Left kidney (tissue), 1 donor: ENCODE measurements at regions not wholly inside any gene's neighbourhood (a gene's known extent, or its start where the extent isn't known, plus 50 kb on each side); places are given as distances from the start of the nearest gene placed in this dataset.

ENCODE experiments used
- DNase-seq: peaks from one replicate; pipeline ENCODE4 v3.0.0-alpha.2; 2013

GRCh38 chr14:98638366-98638765 lies 633.6 kb downstream of the BCL11B start:
- DNase-seq: no peak

DNA sequence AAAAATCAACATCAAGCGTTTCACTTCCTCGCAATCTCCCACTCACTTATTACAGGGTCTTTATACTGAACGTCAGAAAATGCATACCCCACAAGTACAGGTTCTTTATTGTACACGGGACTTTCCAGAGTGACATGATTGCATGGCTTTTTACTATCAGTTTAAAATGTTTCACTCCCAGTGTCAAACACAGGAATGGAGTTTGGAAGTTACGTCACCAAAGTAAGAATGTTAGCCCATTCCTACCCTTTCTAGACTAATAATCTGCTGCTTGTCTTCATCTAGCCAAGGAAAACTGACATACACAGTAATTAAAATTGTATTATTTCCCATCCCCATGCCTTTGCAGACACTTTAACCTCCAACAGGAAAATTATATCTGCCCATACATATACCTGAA lies 624.2 kb downstream of the BCL11B start:
- no peak for DNase-seq

- no peak for DNase-seq
These were observed 621.0 kb downstream of the BCL11B start for GRCh38 chr14:98651037-98651436.

GRCh38 chr14:98665007-98665406 lies 607.0 kb downstream of the BCL11B start:
- DNase-seq: no peak

GRCh38 chr14:98666545-98666944 lies 605.5 kb downstream of the BCL11B start:
- no peak for DNase-seq

- DNase-seq: no peak
These were observed 590.0 kb downstream of the BCL11B start for GRCh38 chr14:98682033-98682432.

DNA sequence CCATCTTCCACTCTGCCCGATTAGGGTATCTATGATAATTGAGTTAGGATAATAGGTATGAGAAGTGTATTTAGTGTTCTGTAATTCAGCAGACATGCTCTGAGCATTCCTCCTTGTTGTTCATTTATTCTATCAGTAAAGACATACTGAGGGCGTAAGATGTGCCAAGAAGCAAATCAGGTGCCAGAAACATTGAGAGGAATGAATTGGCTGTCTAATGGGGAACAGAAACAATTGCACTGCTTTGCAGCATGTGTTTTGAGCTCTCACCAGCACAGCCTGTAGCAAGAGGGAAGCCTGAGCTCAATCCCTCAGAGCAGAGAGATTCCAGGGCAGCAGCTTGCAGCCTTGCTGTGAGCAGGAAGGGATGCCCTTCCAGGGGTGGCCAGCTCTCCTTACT lies 589.3 kb downstream of the BCL11B start:
- no peak for DNase-seq

GRCh38 chr14:98684468-98684867 lies 587.5 kb downstream of the BCL11B start:
- no peak for DNase-seq

DNA sequence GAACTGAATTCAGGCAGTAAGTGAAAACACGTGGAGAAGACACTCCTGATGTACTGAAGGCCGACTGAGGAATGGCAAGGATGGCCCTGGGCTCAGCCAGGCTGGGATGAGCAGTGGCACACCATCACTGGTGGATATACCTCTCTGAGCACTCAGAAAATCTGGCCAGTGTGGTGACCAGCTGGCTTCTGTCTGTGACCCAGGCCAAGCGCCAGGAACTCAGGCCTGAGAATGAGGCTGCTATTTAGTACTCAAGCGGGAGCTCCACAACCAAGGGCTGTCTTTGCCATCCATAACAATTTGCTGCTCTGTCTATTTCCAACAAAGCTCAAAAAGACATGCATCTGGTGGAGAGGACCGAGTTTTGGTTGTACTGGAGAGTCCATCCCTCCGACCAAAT lies 586.3 kb downstream of the BCL11B start:
- no peak for DNase-seq

DNA sequence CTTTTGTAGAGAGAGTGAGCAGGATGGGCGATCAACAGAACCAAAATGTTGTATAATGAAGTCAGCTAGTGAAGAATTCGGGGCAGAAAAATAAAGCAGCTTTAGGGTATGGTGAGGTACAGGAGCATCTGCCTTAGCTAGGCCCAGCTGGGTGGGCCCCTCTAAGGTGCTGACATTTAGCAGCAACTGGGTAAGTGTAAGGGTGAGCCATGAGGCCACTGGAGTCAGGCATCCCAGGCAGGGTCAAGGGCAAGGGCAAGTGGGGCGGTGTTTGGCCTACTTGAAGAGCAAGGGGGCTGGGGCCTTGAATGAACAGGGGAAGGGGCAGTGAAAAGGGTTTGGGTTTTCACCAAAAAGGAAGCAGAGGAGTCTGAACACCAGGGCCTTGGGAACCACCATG lies 583.6 kb downstream of the BCL11B start:
- DNase-seq: no peak

DNA sequence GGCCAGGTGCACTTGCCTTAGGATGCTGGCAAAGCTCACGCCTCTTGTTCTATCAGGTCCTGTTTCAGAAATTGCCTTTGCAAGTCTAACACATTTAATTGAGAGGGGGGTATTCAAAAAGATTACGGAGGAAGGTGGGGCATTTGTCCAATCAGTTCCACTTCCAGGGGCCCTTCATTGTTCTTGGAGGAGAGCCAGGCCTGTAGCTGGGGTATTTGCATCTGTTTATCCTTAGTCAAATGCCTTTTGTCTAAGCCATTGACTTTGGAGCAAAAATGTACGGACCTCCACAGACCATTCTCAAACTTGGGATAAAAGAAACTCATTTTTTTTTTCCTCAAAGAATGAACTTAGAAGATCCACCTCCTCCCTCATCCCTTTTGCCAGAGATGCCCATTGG lies 582.0 kb downstream of the BCL11B start:
- no peak for DNase-seq

DNA sequence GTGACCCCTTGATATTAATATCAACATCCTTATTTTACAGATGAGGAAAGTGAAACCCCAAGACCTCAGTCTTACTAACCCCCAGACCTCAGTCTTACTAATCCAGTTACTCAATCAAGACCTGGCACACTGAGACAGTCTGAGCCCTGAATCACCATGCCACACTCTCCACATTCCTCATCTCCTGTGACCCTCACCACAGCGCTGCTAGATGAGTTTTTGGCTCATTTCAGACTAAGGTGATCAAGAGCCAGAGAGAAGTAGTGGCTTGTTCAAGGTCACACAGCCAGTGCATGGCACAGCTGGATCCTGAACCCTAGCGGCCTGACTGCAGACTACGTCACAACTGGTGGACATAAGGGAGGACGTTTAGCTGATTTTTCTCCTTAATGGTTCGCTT lies 579.2 kb downstream of the BCL11B start:
- no peak for DNase-seq

DNA sequence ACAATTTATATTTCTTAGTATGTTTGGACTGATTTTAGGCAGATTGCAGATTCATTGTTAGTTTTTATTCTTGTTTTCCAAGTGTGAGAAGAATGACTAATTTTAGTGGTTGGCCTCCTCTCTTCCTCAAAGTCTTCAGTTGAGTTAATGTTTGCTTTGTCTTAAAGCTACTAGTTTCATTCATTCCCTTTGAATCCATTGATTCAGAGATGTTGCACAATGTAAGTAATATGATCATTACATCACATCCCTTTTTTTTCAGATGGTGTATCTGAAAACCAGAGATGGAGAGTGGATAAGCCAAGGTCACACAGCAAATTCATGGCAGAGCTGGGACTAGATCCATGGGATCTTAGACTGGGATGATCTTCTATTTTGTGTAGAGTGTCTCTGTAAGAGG lies 577.5 kb downstream of the BCL11B start:
- no peak for DNase-seq

DNA sequence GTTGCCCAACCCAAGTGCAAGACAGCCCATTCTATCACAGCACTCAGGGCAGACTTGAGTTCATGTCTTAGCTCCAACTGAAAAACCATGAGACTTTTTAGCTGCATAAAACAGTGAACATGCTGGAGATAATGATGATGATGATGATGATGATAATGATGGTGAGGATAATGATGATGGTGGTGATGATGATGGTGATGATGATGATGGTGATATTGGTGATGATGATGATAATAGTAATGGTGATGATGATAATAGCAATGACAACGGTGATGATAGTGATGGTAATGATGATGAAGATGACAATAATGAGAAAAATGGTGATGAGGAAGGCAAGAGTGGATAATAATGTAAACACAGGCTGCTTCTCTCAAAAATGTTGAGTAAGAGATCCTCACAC lies 576.2 kb downstream of the BCL11B start:
- DNase-seq: no peak

DNA sequence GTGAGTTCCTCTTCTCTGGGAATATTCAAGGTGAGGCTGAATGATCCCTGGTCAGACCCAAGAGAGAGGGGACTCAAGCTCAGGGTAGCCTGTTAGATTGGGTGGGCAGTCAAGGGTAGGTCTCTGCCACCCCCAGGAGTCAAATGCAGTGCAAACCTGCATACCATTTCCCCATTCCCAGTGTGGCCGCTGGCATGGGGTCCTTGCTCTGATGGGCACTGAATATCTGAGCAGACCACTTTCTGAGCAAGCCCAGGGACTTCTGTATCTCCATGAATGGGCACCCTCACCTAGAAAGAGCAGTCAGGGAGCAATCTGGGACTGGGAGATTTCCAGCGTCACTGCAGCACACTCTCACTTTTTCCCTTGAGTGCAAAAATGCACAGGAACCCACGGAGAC lies 573.7 kb downstream of the BCL11B start:
- DNase-seq: no peak

DNA sequence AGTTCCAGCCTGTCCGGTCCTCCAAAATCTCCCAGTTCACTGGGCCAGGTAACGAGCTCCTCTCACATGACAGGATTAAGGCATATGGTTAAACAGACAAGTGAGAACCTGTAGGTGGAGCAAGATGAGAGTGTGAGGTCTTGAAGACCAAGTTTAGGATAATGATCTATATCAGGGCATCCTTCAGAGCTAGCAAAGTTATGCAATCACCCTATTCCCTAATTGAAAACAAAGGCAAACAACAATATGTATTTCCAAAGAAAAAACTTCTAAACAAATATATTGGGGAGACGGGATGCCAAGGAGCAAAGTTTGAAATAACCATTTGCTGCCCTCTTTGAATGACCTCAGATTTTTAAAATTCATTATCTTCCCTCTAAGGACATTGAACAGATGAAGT lies 571.2 kb downstream of the BCL11B start:
- no peak for DNase-seq

- DNase-seq: no peak
These were observed 570.6 kb downstream of the BCL11B start for GRCh38 chr14:98701377-98701776.

- no peak for DNase-seq
These were observed 567.6 kb downstream of the BCL11B start for GRCh38 chr14:98704441-98704840.

GRCh38 chr14:98705871-98706300 lies 566.1 kb downstream of the BCL11B start:
- DNase-seq: no peak

DNA sequence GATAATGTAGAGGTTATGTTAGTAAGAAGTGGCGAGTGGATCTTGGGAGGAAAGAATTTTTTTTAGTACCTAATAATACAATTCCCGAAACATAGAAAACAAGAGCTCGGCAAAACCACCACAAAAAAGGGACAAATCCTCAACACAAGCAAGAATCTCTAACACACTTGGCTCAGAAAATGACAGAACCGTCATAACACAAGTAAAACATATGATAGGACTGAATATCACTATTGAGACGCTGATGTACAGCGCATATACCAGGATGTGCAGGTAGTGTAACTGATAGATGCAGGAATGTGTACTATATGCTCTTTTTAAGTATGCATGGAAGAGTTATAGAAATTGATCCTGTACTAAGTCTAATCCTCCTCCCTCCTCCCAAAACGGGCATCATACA lies 564.5 kb downstream of the BCL11B start:
- no peak for DNase-seq

GRCh38 chr14:98708555-98708954 lies 563.4 kb downstream of the BCL11B start:
- no peak for DNase-seq

- no peak for DNase-seq
These were observed 560.5 kb downstream of the BCL11B start for GRCh38 chr14:98711453-98711852.

- DNase-seq: no peak
These were observed 557.2 kb downstream of the BCL11B start for GRCh38 chr14:98714626-98715425.

- DNase-seq: no peak
These were observed 555.9 kb downstream of the BCL11B start for GRCh38 chr14:98716133-98716532.

DNA sequence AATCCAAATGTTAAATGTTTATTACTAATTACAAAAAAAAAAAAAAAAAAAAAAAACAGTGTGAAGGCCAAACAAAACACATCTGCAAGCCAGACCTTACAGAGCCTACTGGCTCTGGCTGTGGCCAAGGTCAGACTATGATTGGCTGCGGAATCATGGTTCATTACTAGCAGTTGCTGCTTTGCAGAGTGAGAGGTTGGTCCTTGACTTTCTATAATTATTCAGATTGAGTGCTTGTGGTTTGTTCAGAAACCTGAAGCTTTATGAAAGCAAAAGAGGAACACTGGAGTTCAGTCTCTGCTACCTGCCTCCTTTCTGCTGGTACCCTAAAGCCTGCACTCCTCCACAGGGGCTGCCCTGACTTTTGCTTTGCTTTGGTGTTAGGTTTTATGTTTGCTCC lies 550.9 kb downstream of the BCL11B start:
- DNase-seq: peak; percentile 12
